Hippocampal formation (tissue), 2 donors: ENCODE measurements at regions not wholly inside any gene's neighbourhood (a gene's known extent, or its start where the extent isn't known, plus 50 kb on each side); places are given as distances from the start of the nearest gene placed in this dataset.

Experiments used
- DNase-seq, 2 donors: peaks; one replicate each; lab custom pipeline; 2025; lab: John Stamatoyannopoulos, UW

GRCh38 chr11:95353706-95354105, 122.7 kb upstream of the SESN3 start:
- no peak for DNase-seq

DNA sequence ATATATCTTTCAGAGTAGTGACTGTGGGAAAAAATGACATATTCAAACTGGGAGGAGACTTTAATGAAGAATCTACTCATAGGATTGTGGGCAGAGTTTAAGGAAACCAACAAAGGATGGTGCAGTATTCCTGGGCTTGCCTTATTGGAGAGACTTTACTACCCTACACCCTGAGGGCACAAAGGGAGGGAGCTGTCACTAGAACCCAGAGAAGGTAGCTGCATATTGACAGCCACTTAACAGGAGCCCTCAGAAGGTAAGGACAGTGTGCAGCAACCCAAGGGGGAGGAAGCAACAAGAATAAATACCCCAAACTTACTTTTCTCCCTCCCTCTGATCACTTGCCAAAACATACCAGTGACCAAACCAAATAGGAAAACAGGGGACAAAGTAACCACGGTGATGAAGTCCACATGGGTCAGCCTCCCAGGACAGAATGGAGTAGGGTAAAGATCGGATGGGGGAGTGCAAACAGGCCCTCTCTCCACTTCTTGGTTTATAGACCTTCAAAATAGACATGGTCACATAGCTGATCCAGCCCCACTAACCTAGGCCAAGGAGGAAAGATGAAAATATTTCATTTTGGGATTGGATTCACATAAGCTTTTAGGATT, 121.8 kb upstream of the SESN3 start:
- no peak for DNase-seq

- no peak for DNase-seq
These were observed 118.4 kb upstream of the SESN3 start for GRCh38 chr11:95349345-95349942.

GRCh38 chr11:95346265-95346664, 115.3 kb upstream of the SESN3 start:
- DNase-seq, result no peak

GRCh38 chr11:95345651-95346050, 114.6 kb upstream of the SESN3 start:
- no peak for DNase-seq

- DNase-seq, result no peak
These were observed 114.1 kb upstream of the SESN3 start for GRCh38 chr11:95344932-95345642.

DNA sequence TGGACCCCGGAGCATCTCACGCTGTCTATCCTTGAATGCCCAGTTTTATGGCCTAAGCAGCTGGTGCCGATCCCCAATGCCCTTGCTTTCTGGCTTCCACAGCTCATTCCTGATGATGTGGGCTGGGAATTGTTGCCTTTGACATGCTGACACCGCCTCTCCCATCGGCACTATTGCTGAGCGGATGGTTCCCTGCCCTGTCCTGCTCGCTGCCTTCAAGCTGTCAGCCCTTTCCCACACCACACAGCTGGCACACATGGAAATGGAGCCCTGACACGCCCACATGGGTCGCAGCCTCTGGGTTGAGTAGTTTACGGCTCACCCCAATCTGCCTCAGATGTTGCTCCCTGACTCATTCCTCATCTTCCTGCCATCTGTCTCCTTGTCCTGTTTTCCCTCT, 110.2 kb upstream of the SESN3 start:
- no peak for DNase-seq

DNA sequence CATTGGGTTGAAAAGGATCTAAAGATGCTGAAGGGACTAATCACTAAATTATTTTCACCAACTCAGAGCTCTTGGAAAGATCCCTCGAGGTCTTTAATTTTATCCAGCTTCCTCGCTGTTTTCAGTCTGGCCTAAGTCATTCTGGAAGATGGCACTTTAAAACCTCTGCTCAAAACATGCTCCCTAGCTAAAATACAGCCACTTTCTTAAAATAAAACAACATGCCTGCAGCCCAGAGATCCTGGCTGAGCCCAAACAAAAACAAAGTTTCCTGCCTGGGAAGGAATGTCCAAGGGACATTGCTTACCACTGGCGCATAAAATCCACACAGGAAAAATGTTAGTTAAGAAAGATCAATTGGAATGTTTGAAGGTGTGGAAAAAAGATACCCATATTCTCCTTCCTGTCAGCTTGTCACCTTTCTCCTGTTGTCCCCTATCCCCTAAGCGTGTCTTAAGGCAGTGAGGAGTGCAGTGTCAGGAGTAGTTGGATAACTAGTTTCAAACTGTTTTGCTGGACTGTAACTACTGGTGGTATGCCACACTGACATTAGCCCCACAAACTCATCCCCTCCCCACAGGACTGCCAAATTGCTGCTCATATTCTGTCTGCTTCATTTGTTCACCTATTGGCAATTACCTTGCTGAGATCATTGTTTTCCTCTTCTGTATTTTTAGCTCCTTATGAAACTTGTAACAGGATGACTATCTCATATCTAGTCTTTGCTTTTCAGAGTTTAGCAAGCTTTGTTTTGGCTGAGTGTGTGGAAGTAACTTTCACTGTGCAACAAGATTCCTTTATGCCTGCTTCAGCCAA, 108.3 kb upstream of the SESN3 start:
- no peak for DNase-seq

DNA sequence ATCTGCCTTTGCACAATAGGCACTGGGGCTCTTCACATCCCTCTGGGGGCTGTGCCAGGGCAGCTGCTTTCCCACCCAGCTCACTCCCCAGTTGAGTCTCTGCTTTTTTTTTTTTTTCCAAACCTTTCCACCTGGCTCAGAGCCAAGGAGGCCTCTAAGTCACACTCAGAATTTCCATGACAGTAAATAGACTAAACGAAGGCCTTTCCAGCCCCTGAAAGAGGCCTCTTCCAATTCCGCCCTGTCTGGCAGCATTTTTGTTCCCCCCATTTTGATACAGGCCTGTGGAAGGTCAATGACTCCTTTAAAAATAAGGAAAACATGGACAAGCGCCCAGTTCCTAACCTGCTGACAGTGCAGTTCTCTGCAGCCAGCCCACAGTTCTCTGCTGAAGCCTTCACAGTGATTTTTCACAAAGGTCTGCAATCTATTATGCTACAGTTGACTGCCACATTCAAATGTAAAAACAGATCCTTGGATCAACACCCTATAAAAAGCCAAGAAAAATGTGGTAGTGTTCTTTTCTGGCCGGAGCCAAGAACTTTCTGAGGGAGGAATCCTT, 107.5 kb upstream of the SESN3 start:
- peak; percentile 40 to 45 for DNase-seq

- DNase-seq, result no peak
These were observed 107.0 kb upstream of the SESN3 start for GRCh38 chr11:95337972-95338429.

DNA sequence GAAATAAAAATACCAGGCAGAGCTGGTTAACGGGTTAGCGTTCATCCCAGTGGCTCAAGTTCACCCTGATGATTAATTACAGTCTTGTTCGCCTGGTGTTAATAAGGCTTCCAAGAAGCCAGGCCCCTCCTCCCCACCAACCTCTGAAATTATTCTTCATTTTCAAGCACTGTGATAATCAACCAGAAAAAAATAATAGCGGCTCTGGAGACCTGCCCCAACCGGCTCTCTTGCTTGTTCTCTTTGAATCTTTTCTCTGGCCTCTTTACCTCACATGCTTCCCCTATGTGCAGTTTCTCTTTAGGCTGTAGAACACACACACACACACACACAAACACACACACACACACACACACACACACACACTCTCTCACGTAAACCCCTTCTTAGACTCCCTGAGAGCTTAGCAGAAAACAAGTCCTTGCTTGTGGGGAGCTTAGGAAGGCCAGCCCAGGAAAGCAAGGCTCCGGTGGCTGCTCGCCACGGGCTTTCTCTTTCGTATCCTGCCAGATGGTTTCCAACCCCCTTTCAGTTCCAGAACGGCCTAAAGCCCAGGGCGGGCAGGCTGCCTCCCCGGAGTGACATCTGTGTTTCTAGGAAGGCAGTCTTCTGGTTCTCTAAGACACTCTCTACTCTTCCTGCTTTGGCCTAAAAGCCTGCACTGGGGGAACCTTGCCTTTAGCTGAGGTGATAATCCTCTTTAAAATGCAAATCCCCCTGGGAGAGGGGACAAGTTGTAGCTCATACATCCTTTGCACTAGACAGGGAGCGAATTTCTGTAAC, 106.4 kb upstream of the SESN3 start:
- peak; percentile 50 to 76 for DNase-seq

- DNase-seq, result no peak
These were observed 105.0 kb upstream of the SESN3 start for GRCh38 chr11:95335989-95336388.

GRCh38 chr11:95331161-95331560, 100.2 kb upstream of the SESN3 start:
- DNase-seq, result no peak

GRCh38 chr11:95330302-95330701, 99.3 kb upstream of the SESN3 start:
- DNase-seq, result no peak

GRCh38 chr11:95327273-95327948, 96.4 kb upstream of the SESN3 start:
- DNase-seq, result no peak

GRCh38 chr11:95325777-95326258, 94.8 kb upstream of the SESN3 start:
- no peak for DNase-seq

DNA sequence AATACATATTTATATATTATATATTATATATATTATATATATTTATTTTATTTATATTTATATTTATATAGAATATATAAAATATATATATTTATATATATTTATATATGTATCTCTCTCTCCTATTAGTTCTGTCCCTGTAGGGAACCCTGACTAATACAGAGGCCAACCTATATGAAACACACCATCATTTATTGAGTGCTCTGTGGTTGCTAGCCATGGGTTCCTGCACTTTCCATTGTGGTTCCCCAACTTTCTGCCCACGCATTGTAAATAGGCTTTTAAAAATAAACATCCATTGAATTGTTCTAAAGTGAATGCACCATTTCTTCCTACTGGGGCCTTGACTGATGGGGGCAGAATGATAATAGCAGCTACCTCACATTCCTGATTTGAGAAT, 93.8 kb upstream of the SESN3 start:
- DNase-seq, result no peak

DNA sequence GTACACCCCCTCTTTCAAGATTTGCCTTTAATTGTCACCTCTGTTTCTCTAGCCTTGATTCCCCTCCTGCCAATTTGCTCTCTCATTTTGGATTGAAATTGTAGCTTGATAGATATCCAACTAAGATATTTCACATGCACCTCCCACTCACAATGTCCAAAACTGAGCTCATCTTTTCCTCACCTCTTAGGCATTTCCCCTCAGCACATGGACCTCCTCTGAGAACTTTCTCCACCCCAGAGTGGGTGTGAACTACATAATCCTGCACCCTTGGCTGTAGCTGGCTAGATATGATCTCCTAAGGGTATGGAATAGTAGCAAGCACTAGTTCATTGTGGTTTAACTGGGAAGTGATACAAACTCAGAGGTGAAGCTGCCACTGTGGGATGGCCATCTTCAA, 91.5 kb upstream of the SESN3 start:
- DNase-seq, result no peak

GRCh38 chr11:95318498-95318897, 87.5 kb upstream of the SESN3 start:
- no peak for DNase-seq

- no peak for DNase-seq
These were observed 77.6 kb upstream of the SESN3 start for GRCh38 chr11:95308512-95309035.
